ENCODE measurements at regions not wholly inside any gene's neighbourhood (a gene's known extent, or its start where the extent isn't known, plus 50 kb on each side); places are given as distances from the start of the nearest gene placed in this dataset.

DNA sequence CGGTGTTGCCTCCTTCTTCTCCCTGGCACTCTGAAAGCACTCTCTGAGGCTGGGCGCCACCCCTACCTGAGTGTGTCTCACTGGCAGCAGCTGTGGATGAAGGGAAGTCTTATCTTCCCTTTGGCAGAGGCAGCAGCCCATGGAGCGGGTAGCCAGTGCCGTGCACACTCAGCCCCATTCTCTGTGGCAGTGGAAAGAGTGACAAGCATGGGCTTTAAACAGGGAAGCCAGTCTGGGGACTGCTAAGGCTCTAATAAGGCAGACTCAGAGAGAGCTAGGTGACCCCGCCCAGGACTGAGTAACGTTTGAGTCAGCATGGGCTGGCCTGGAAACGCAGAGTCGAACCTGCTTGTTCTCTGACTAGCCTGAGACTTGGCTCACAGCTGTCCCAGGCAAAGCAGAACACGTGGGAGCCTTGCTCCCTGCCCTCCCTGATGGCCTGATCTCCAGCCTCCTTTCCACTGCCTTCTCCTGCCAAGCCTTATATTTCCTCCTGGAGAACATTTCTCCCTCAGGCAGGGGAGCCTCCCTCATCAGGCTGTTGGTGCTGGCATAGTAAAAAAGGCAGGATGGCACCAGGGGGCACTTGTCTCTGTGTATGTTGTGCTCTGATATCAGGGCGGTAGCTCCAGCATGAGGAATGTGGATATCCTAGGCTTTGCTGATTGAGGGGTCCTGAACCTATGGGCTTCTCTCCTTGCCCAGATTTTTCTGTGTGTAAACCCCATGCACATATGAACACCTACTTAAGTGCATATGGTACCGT is 93.9 kb upstream of the LGALSL start:
- Mint-ChIP-seq H3K4me3 (ENCODE audit: low read depth) (no peak overlapping the region), H3K9me3 (ENCODE audit: low read depth) (no peaks in the 10 kb centered on the region), H3K36me3 (ENCODE audit: insufficient read depth) (no peaks in the 10 kb centered on the region), H3K27ac (no peak overlapping the region), H3K27me3 (peaks cover 33% of the 10 kb centered on the region), H3K4me1 (ENCODE audit: low read depth) (peaks cover 13% of the 10 kb centered on the region)
- DNase-seq (ENCODE audit: low spot score, unreplicated experiment) = no peak
- TF ChIP-seq, protein P1, sequence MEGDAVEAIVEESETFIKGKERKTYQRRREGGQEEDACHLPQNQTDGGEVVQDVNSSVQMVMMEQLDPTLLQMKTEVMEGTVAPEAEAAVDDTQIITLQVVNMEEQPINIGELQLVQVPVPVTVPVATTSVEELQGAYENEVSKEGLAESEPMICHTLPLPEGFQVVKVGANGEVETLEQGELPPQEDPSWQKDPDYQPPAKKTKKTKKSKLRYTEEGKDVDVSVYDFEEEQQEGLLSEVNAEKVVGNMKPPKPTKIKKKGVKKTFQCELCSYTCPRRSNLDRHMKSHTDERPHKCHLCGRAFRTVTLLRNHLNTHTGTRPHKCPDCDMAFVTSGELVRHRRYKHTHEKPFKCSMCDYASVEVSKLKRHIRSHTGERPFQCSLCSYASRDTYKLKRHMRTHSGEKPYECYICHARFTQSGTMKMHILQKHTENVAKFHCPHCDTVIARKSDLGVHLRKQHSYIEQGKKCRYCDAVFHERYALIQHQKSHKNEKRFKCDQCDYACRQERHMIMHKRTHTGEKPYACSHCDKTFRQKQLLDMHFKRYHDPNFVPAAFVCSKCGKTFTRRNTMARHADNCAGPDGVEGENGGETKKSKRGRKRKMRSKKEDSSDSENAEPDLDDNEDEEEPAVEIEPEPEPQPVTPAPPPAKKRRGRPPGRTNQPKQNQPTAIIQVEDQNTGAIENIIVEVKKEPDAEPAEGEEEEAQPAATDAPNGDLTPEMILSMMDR (IDR thresholded peaks at IDR 0.05; ENCODE audit: unreplicated experiment) = no peak

DNA sequence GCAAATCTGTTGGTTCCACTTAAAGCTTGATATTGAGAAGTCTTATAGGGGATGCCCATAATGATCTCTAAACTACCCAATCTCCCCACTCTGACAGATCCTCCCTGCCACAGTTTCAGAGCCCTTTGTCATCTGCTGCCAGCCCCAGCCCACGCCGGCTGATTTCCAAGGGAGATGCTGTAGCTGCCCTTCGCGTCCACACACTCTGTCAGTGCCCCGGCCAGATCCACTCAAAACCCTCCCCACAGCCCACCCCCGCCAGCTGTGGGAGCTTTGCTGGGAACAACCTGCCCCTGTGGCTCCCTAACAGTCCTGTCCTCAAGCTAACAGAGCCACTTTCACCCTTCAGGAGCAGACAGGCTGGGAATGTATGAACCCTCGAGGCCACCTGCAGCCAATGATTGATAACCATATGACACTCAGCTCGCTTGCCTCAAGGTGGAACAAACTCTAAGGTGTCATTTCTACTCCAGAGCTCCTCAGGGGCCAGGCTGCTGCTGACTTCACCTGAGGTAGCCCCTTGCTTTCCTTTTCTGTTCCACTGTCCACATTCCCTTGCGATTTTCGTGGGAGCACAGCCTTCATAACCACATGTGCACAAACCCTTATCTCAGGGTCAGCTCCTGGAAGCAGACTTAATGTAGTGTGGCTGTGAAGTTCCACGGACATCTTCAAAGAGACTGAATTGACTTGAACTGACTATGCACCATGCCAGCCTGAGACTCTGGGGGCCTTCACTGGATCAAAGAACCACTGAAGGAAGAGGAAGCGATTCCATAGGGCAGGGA is 92.6 kb upstream of the LGALSL start:
- peaks cover 23% of the 10 kb centered on the region for H3K27me3 Mint-ChIP-seq
- H3K36me3 Mint-ChIP-seq (ENCODE audit: insufficient read depth) = no peaks in the 10 kb centered on the region
- DNase-seq (ENCODE audit: low spot score, unreplicated experiment) = no peak
- TF ChIP-seq, protein P1 (IDR thresholded peaks at IDR 0.05; ENCODE audit: unreplicated experiment) = no peak
- H3K4me3 Mint-ChIP-seq (ENCODE audit: low read depth) = no peak overlapping the region
- no peaks in the 10 kb centered on the region for H3K9me3 Mint-ChIP-seq (ENCODE audit: low read depth)
- H3K4me1 Mint-ChIP-seq (ENCODE audit: low read depth) = peaks cover 13% of the 10 kb centered on the region
- no peak overlapping the region for H3K27ac Mint-ChIP-seq

GRCh38 chr2:64362562-64363026 is 91.4 kb upstream of the LGALSL start:
- Mint-ChIP-seq H3K27me3 (peaks cover 13% of the 10 kb centered on the region), H3K4me1 (ENCODE audit: low read depth) (peaks cover 13% of the 10 kb centered on the region), H3K36me3 (ENCODE audit: insufficient read depth) (no peaks in the 10 kb centered on the region), H3K4me3 (ENCODE audit: low read depth) (no peak overlapping the region), H3K27ac (no peak overlapping the region), H3K9me3 (ENCODE audit: low read depth) (no peaks in the 10 kb centered on the region)
- TF ChIP-seq, protein P1 (IDR thresholded peaks at IDR 0.05; ENCODE audit: unreplicated experiment) = no peak
- DNase-seq (ENCODE audit: low spot score, unreplicated experiment) = no peak

DNA sequence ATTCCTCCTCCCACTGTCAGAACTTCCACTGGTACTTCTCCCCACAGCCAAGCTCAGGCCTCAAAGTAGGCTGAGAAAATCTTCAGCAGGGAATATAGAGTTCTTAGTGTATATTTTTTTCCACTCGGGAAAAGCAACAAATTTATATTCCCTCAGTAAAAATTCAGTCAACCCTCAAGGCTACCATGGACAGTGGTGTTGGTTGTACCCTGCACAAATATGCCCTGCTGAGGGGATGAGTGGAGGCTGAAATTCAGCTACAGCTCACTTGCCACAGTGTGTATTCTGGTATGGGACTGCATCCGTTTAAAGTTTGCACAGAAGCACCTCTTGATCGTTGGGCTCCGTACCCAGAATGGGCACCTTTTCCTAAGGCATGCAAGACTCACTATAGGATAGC is 90.8 kb upstream of the LGALSL start:
- Mint-ChIP-seq H3K9me3 (ENCODE audit: low read depth) (no peaks in the 10 kb centered on the region), H3K36me3 (ENCODE audit: insufficient read depth) (no peaks in the 10 kb centered on the region), H3K27ac (no peak overlapping the region), H3K27me3 (peaks cover 13% of the 10 kb centered on the region), H3K4me1 (ENCODE audit: low read depth) (peaks cover 16% of the 10 kb centered on the region), H3K4me3 (ENCODE audit: low read depth) (no peak overlapping the region)
- TF ChIP-seq, protein P1 (IDR thresholded peaks at IDR 0.05; ENCODE audit: unreplicated experiment) = no peak
- DNase-seq (ENCODE audit: low spot score, unreplicated experiment) = no peak

DNA sequence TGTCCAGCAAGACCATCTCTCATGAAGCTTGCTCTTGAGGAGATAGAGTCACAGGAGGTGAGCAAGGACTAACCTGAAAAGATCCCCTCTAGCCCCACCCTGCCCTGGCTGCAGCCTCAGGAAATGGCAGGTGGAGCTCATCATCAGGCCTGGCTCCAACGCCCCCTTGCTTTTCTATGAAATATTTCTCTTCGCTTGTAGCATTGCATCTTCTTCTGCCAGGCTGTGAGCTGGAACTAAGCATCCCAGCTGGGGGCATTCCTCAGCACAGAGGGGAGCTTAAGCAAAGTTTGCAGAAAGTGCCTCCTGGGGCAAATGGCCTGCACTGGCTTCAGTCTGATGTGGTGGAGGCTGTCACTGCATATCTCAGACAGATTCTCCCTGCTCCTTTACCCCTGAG is 90.1 kb upstream of the LGALSL start:
- Mint-ChIP-seq H3K27me3 (peaks cover 13% of the 10 kb centered on the region), H3K36me3 (ENCODE audit: insufficient read depth) (no peaks in the 10 kb centered on the region), H3K4me3 (ENCODE audit: low read depth) (no peak overlapping the region), H3K4me1 (ENCODE audit: low read depth) (peaks cover 17% of the 10 kb centered on the region), H3K27ac (no peak overlapping the region), H3K9me3 (ENCODE audit: low read depth) (no peaks in the 10 kb centered on the region)
- TF ChIP-seq, protein P1 (IDR thresholded peaks at IDR 0.05; ENCODE audit: unreplicated experiment) = no peak
- no peak for DNase-seq (ENCODE audit: low spot score, unreplicated experiment)
